Esophagus squamous epithelium (tissue), 4 donors: ENCODE measurements at regions not wholly inside any gene's neighbourhood (a gene's known extent, or its start where the extent isn't known, plus 50 kb on each side); places are given as distances from the start of the nearest gene placed in this dataset.

Experiments used
- CTCF ChIP-seq, 6 experiments: fragments of 450-650 bp in 4 of 6; fragments of 200-600 bp in 2 of 6; sonication (generic) in 2 of 6; IDR thresholded peaks; one replicate each; pipeline ENCODE4 v1.5.1; 2016 to 2019; ENCODE audit warnings: antibody characterized with exemption in 6 of 6, mild to moderate bottlenecking in 4 of 6, moderate library complexity in 4 of 6
- POLR2A ChIP-seq, 4 donors: fragments of 450-650 bp; IDR thresholded peaks; one replicate each; pipeline ENCODE4 v1.6.1; 2017; ENCODE audit warnings: antibody characterized with exemption in 4 of 4, mild to moderate bottlenecking in 4 of 4, moderate library complexity in 3 of 4

- TF ChIP-seq POLR2A (IDR thresholded peaks at IDR 0.05) = no peak
- TF ChIP-seq CTCF (IDR thresholded peaks at IDR 0.05) = no peak
Measured at GRCh38 chr12:30120522-30120921, 336.8 kb upstream of the TMTC1 start.
